Karpas-422 (cell line): ENCODE measurements at regions not wholly inside any gene's neighbourhood (a gene's known extent, or its start where the extent isn't known, plus 50 kb on each side); places are given as distances from the start of the nearest gene placed in this dataset.

Experiments
- DNase-seq: peaks from one replicate; pipeline ENCODE4 v3.0.0-alpha.2; 2015
- H2AFZ ChIP-seq: fragments of 200-600 bp; sonication (generic); 2 replicates; pipeline ENCODE4 v1.6.1; 2014; ENCODE audit warnings: antibody characterized with exemption, low read length, mixed read lengths
- H3K27ac ChIP-seq: fragments of 200-600 bp; sonication (generic); 2 replicates; pipeline ENCODE4 v1.5.1; 2014; ENCODE audit warnings: mild to moderate bottlenecking, low read length, moderate library complexity
- H3K27me3 ChIP-seq: fragments of 200-600 bp; sonication (generic); 2 replicates; pipeline ENCODE4 v1.6.1; 2014; ENCODE audit warnings: low read length, mixed read lengths
- H3K36me3 ChIP-seq: fragments of 200-600 bp; sonication (generic); 2 replicates; pipeline ENCODE4 v1.6.1; 2014; ENCODE audit warnings: low read length, mixed read lengths; ENCODE audit not compliant: insufficient read depth
- H3K4me1 ChIP-seq: fragments of 200-600 bp; sonication (generic); 2 replicates; pipeline ENCODE4 v1.6.1; 2014; ENCODE audit warnings: mild to moderate bottlenecking, low read length, mixed read lengths
- H3K4me2 ChIP-seq: fragments of 200-600 bp; sonication (generic); 2 replicates; pipeline ENCODE4 v1.6.1; 2014; ENCODE audit warnings: low read length, low read depth, mild to moderate bottlenecking; ENCODE audit not compliant: poor library complexity, severe bottlenecking
- H3K4me3 ChIP-seq: fragments of 200-600 bp; sonication (generic); 2 replicates; pipeline ENCODE4 v1.5.1; 2014; ENCODE audit warnings: mild to moderate bottlenecking, antibody characterized with exemption, low read length, mixed read lengths
- H3K79me2 ChIP-seq: fragments of 200-600 bp; sonication (generic); 2 replicates; pipeline ENCODE4 v1.6.1; 2014; ENCODE audit warnings: mild to moderate bottlenecking, low read length, mixed read lengths
- H3K9ac ChIP-seq: fragments of 200-600 bp; sonication (generic); 2 replicates; pipeline ENCODE4 v1.6.0; 2014; ENCODE audit warnings: low read length
- H3K9me2 ChIP-seq: fragments of 200-600 bp; sonication (generic), shearing (Covaris generic); replicated peaks from 2 replicates; pipeline ENCODE4 v1.6.0; 2014; ENCODE audit warnings: mild to moderate bottlenecking, low read length, moderate library complexity; ENCODE audit not compliant: insufficient read depth
- H3K9me3 ChIP-seq: fragments of 300-700, 200-600 bp; sonication (generic); 2 replicates; pipeline ENCODE4 v1.6.1; 2014; ENCODE audit warnings: low read length, mixed read lengths
- H4K20me1 ChIP-seq: fragments of 200-600 bp; sonication (generic); 2 replicates; pipeline ENCODE4 v1.6.1; 2014; ENCODE audit warnings: mild to moderate bottlenecking, antibody characterized with exemption, low read length, low read depth; ENCODE audit not compliant: insufficient read depth

DNA sequence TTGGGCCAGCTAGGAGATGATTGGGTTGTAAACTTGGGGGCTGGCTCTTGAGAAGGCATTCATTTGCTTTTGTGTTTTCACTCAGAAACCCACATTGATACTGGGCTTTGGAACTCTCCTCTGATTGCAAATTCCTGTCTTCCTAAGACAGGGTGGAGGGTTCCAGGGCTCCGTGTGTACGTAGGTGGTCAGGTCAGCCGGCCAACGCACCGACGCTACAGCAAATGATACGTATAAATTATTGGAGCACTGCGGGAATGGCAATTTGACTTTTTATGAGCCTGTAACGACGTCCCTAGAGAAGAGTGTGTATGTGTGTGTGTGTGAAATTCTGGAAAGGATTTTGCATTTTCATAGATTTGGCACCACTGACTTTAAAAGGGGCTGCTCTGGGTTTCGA lies 236.9 kb downstream of the SHOX start:
- no peaks in the 10 kb centered on the region for H3K27me3 ChIP-seq
- H4K20me1 ChIP-seq, result no peaks in the 10 kb centered on the region
- no peak overlapping the region for H3K4me2 ChIP-seq
- H2AFZ ChIP-seq, result no peak overlapping the region
- H3K36me3 ChIP-seq, result no peaks in the 10 kb centered on the region
- no peaks in the 10 kb centered on the region for H3K79me2 ChIP-seq
- no peaks in the 10 kb centered on the region for H3K9me2 ChIP-seq
- no peak overlapping the region for H3K9ac ChIP-seq
- no peak overlapping the region for H3K27ac ChIP-seq
- H3K9me3 ChIP-seq, result peaks cover 12% of the 10 kb centered on the region
- no peak overlapping the region for H3K4me3 ChIP-seq
- H3K4me1 ChIP-seq, result no peaks in the 10 kb centered on the region
- no peak for DNase-seq

- Histone ChIP-seq H3K9me2 (no peaks in the 10 kb centered on the region), H2AFZ (no peak overlapping the region), H3K4me2 (no peak overlapping the region), H3K79me2 (no peaks in the 10 kb centered on the region), H3K4me3 (no peak overlapping the region), H3K9ac (no peak overlapping the region), H3K27ac (no peak overlapping the region), H3K9me3 (peaks cover 7% of the 10 kb centered on the region), H3K27me3 (no peaks in the 10 kb centered on the region), H3K4me1 (no peaks in the 10 kb centered on the region), H4K20me1 (no peaks in the 10 kb centered on the region), H3K36me3 (no peaks in the 10 kb centered on the region)
- DNase-seq, result no peak
Measured at GRCh38 chrX:866441-866990, 235.9 kb downstream of the SHOX start.

DNA sequence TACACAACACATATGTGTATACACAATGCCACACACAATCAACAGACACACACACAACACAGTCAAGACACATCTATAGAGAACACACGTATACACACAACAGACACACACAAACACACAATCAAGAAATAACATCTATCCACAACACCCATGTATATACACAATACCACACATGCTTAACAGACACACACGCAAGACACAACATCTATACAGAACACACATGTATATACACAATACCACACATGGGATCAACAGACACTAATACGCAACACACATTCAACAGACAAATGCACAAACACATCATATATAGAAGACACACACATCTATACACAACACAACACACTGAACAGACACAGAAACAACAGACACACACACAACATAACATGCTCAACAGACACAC lies 234.8 kb downstream of the SHOX start:
- no peaks in the 10 kb centered on the region for H3K79me2 ChIP-seq
- no peaks in the 10 kb centered on the region for H3K9me2 ChIP-seq
- H3K9me3 ChIP-seq, result peaks cover 7% of the 10 kb centered on the region
- no peaks in the 10 kb centered on the region for H3K27me3 ChIP-seq
- H3K4me1 ChIP-seq, result no peaks in the 10 kb centered on the region
- no peak overlapping the region for H3K27ac ChIP-seq
- H2AFZ ChIP-seq, result no peak overlapping the region
- DNase-seq, result no peak
- H3K9ac ChIP-seq, result no peak overlapping the region
- no peaks in the 10 kb centered on the region for H3K36me3 ChIP-seq
- H3K4me2 ChIP-seq, result no peak overlapping the region
- H3K4me3 ChIP-seq, result no peak overlapping the region
- H4K20me1 ChIP-seq, result no peaks in the 10 kb centered on the region

DNA sequence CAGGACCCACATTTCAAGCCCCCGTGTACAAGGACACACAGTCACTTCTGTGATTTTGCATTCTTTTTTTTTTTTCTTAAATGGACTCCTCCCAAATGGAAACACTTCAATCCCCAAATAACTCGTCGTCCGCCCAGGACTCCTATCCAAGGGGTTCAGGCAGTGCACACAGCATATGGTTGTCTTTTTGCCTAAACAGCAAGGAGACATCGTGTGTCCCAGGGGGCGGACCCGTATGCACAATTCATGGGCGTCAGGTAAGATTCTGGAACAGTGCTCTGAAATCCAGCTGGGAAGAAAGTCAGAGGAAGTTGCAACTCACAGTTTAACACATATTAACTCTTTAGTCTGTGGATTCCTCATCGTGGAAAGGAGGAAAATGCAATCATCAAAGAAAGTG lies 231.3 kb downstream of the SHOX start:
- DNase-seq, result no peak
- Histone ChIP-seq H3K27me3 (no peaks in the 10 kb centered on the region), H3K27ac (no peak overlapping the region), H3K9me3 (peaks cover 7% of the 10 kb centered on the region), H3K36me3 (no peaks in the 10 kb centered on the region), H2AFZ (no peak overlapping the region), H4K20me1 (no peaks in the 10 kb centered on the region), H3K4me1 (no peaks in the 10 kb centered on the region), H3K4me3 (no peak overlapping the region), H3K79me2 (no peaks in the 10 kb centered on the region), H3K9me2 (no peaks in the 10 kb centered on the region), H3K9ac (no peak overlapping the region), H3K4me2 (no peak overlapping the region)

DNA sequence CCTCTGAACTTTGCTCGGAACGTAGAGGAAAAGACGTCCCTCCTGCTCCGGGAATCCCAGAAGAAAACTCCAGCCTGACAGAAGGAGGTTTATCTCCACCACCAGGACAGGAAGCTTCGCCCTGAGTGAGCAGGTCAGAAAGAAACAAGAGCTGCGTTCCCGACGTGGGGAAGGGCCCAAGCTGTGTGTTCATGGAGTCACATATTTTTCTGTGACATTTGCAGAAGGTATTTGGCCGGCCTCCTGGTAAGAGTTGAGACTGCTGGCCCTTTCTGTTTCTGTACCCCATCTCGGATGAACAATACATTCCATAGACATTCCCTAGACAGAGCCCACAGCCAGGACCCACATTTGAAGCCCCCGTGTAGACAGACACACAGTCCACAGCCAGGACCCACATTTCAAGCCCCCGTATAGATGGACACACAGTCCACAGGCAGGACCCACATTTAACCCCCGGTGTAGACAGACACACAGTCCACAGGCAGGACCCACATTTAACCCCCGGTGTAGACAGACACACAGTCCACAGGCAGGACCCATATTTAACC lies 230.8 kb downstream of the SHOX start:
- Histone ChIP-seq H3K36me3 (no peaks in the 10 kb centered on the region), H3K9me2 (no peaks in the 10 kb centered on the region), H3K4me1 (no peaks in the 10 kb centered on the region)

GRCh38 chrX:859329-859728 lies 228.7 kb downstream of the SHOX start:
- no peaks in the 10 kb centered on the region for H3K36me3 ChIP-seq
- no peaks in the 10 kb centered on the region for H3K9me2 ChIP-seq
- no peaks in the 10 kb centered on the region for H3K9me3 ChIP-seq
- DNase-seq, result no peak
- no peaks in the 10 kb centered on the region for H3K79me2 ChIP-seq
- H4K20me1 ChIP-seq, result no peaks in the 10 kb centered on the region
- no peaks in the 10 kb centered on the region for H3K27me3 ChIP-seq
- no peak overlapping the region for H3K4me2 ChIP-seq
- no peak overlapping the region for H2AFZ ChIP-seq
- no peak overlapping the region for H3K27ac ChIP-seq
- no peaks in the 10 kb centered on the region for H3K4me1 ChIP-seq
- no peak overlapping the region for H3K9ac ChIP-seq
- no peak overlapping the region for H3K4me3 ChIP-seq

More for the DNA sequence above, 230.8 kb downstream of the SHOX start:
- H3K4me3 ChIP-seq, result no peak overlapping the region
- no peaks in the 10 kb centered on the region for H4K20me1 ChIP-seq
- no peak for DNase-seq
- H3K27ac ChIP-seq, result no peak overlapping the region
- H3K27me3 ChIP-seq, result no peaks in the 10 kb centered on the region
- H3K9ac ChIP-seq, result no peak overlapping the region
- H3K4me2 ChIP-seq, result no peak overlapping the region
- no peaks in the 10 kb centered on the region for H3K79me2 ChIP-seq
- peaks cover 7% of the 10 kb centered on the region for H3K9me3 ChIP-seq
- H2AFZ ChIP-seq, result no peak overlapping the region

- no peaks in the 10 kb centered on the region for H4K20me1 ChIP-seq
- H3K9ac ChIP-seq, result no peak overlapping the region
- H3K36me3 ChIP-seq, result no peaks in the 10 kb centered on the region
- H3K9me3 ChIP-seq, result no peaks in the 10 kb centered on the region
- no peak overlapping the region for H2AFZ ChIP-seq
- no peak overlapping the region for H3K4me3 ChIP-seq
- no peak for DNase-seq
- no peak overlapping the region for H3K27ac ChIP-seq
- H3K9me2 ChIP-seq, result no peaks in the 10 kb centered on the region
- no peaks in the 10 kb centered on the region for H3K27me3 ChIP-seq
- no peak overlapping the region for H3K4me2 ChIP-seq
- H3K4me1 ChIP-seq, result no peaks in the 10 kb centered on the region
- no peaks in the 10 kb centered on the region for H3K79me2 ChIP-seq
Measured at GRCh38 chrX:858542-859078, 228.0 kb downstream of the SHOX start.

- no peaks in the 10 kb centered on the region for H3K9me3 ChIP-seq
- H3K9me2 ChIP-seq, result no peaks in the 10 kb centered on the region
- no peaks in the 10 kb centered on the region for H3K36me3 ChIP-seq
- H3K4me1 ChIP-seq, result no peaks in the 10 kb centered on the region
- H2AFZ ChIP-seq, result no peak overlapping the region
- no peaks in the 10 kb centered on the region for H3K79me2 ChIP-seq
- no peak overlapping the region for H3K4me3 ChIP-seq
- no peak overlapping the region for H3K4me2 ChIP-seq
- DNase-seq, result no peak
- H3K9ac ChIP-seq, result no peak overlapping the region
- no peaks in the 10 kb centered on the region for H4K20me1 ChIP-seq
- H3K27me3 ChIP-seq, result no peaks in the 10 kb centered on the region
- H3K27ac ChIP-seq, result no peak overlapping the region
Measured at GRCh38 chrX:857376-857775, 226.8 kb downstream of the SHOX start.
